ENCODE measurements at regions not wholly inside any gene's neighbourhood (a gene's known extent, or its start where the extent isn't known, plus 50 kb on each side); places are given as distances from the start of the nearest gene placed in this dataset.

GRCh38 chr6:156125844-156126243, 651.3 kb upstream of the ARID1B start:
- Histone ChIP-seq H3K4me3 (ENCODE audit: low read length in 2 of 2) (no peak overlapping the region), H3K27me3 (ENCODE audit: control insufficient read depth in 2 of 2, insufficient read depth in 1 of 2, low read length in 1 of 2) (no peaks in the 10 kb centered on the region), H3K9me3 (ENCODE audit: control insufficient read depth in 2 of 2, insufficient read depth in 1 of 2, low read length in 1 of 2) (no peaks in the 10 kb centered on the region), H3K27ac (ENCODE audit: low read depth in 1 of 2, low read length in 1 of 2) (no peak overlapping the region), H3K36me3 (ENCODE audit: control insufficient read depth in 2 of 2, insufficient read depth in 2 of 2, low read length in 1 of 2) (no peaks in the 10 kb centered on the region), H3K4me1 (ENCODE audit: control insufficient read depth in 2 of 2, insufficient read depth in 2 of 2, low read length in 2 of 2) (no peaks in the 10 kb centered on the region)
- DNase-seq (ENCODE audit: low read depth in 6 of 9, low spot score in 9 of 9), result no peak
- 93% methylated on average over 2 of the region's 2 CpGs for WGBS

- H3K4me1 ChIP-seq (ENCODE audit: control insufficient read depth in 2 of 2, insufficient read depth in 2 of 2, low read length in 2 of 2), result no peaks in the 10 kb centered on the region
- no peak for DNase-seq (ENCODE audit: low read depth in 6 of 9, low spot score in 9 of 9)
- H3K27ac ChIP-seq (ENCODE audit: low read depth in 1 of 2, low read length in 1 of 2), result no peak overlapping the region
- H3K27me3 ChIP-seq (ENCODE audit: control insufficient read depth in 2 of 2, insufficient read depth in 1 of 2, low read length in 1 of 2), result no peaks in the 10 kb centered on the region
- H3K9me3 ChIP-seq (ENCODE audit: control insufficient read depth in 2 of 2, insufficient read depth in 1 of 2, low read length in 1 of 2), result no peaks in the 10 kb centered on the region
- no peaks in the 10 kb centered on the region for H3K36me3 ChIP-seq (ENCODE audit: control insufficient read depth in 2 of 2, insufficient read depth in 2 of 2, low read length in 1 of 2)
- no peak overlapping the region for H3K4me3 ChIP-seq (ENCODE audit: low read length in 2 of 2)
- 95% methylated on average over 5 of the region's 5 CpGs for WGBS
Measured at GRCh38 chr6:156123731-156124130, 653.4 kb upstream of the ARID1B start.

GRCh38 chr6:156121973-156122372, 655.2 kb upstream of the ARID1B start:
- Histone ChIP-seq H3K27me3 (ENCODE audit: control insufficient read depth in 2 of 2, insufficient read depth in 1 of 2, low read length in 1 of 2) (no peaks in the 10 kb centered on the region), H3K9me3 (ENCODE audit: control insufficient read depth in 2 of 2, insufficient read depth in 1 of 2, low read length in 1 of 2) (no peaks in the 10 kb centered on the region), H3K36me3 (ENCODE audit: control insufficient read depth in 2 of 2, insufficient read depth in 2 of 2, low read length in 1 of 2) (no peaks in the 10 kb centered on the region), H3K27ac (ENCODE audit: low read depth in 1 of 2, low read length in 1 of 2) (no peak overlapping the region), H3K4me1 (ENCODE audit: control insufficient read depth in 2 of 2, insufficient read depth in 2 of 2, low read length in 2 of 2) (no peaks in the 10 kb centered on the region), H3K4me3 (ENCODE audit: low read length in 2 of 2) (no peak overlapping the region)
- 96% methylated on average over 6 of the region's 6 CpGs for WGBS
- DNase-seq (ENCODE audit: low read depth in 6 of 9, low spot score in 9 of 9), result no peak

GRCh38 chr6:156114541-156114940, 658.9 kb upstream of the NOX3 start:
- DNase-seq (ENCODE audit: low read depth in 6 of 9, low spot score in 9 of 9), result no peak
- Histone ChIP-seq H3K4me3 (ENCODE audit: low read length in 2 of 2) (no peak overlapping the region), H3K27me3 (ENCODE audit: control insufficient read depth in 2 of 2, insufficient read depth in 1 of 2, low read length in 1 of 2) (no peaks in the 10 kb centered on the region), H3K27ac (ENCODE audit: low read depth in 1 of 2, low read length in 1 of 2) (no peak overlapping the region), H3K4me1 (ENCODE audit: control insufficient read depth in 2 of 2, insufficient read depth in 2 of 2, low read length in 2 of 2) (no peaks in the 10 kb centered on the region), H3K9me3 (ENCODE audit: control insufficient read depth in 2 of 2, insufficient read depth in 1 of 2, low read length in 1 of 2) (no peaks in the 10 kb centered on the region), H3K36me3 (ENCODE audit: control insufficient read depth in 2 of 2, insufficient read depth in 2 of 2, low read length in 1 of 2) (no peaks in the 10 kb centered on the region)
- WGBS, result 81% methylated on average over 3 of the region's 3 CpGs

GRCh38 chr6:156113631-156114030, 658.0 kb upstream of the NOX3 start:
- H3K36me3 ChIP-seq (ENCODE audit: control insufficient read depth in 2 of 2, insufficient read depth in 2 of 2, low read length in 1 of 2), result no peaks in the 10 kb centered on the region
- no peak overlapping the region for H3K27ac ChIP-seq (ENCODE audit: low read depth in 1 of 2, low read length in 1 of 2)
- no peaks in the 10 kb centered on the region for H3K27me3 ChIP-seq (ENCODE audit: control insufficient read depth in 2 of 2, insufficient read depth in 1 of 2, low read length in 1 of 2)
- no peaks in the 10 kb centered on the region for H3K4me1 ChIP-seq (ENCODE audit: control insufficient read depth in 2 of 2, insufficient read depth in 2 of 2, low read length in 2 of 2)
- WGBS, result 99% methylated on average over 3 of the region's 3 CpGs
- H3K4me3 ChIP-seq (ENCODE audit: low read length in 2 of 2), result no peak overlapping the region
- no peak for DNase-seq (ENCODE audit: low read depth in 6 of 9, low spot score in 9 of 9)
- no peaks in the 10 kb centered on the region for H3K9me3 ChIP-seq (ENCODE audit: control insufficient read depth in 2 of 2, insufficient read depth in 1 of 2, low read length in 1 of 2)

- Histone ChIP-seq H3K9me3 (ENCODE audit: control insufficient read depth in 2 of 2, insufficient read depth in 1 of 2, low read length in 1 of 2) (no peaks in the 10 kb centered on the region), H3K36me3 (ENCODE audit: control insufficient read depth in 2 of 2, insufficient read depth in 2 of 2, low read length in 1 of 2) (no peaks in the 10 kb centered on the region), H3K4me1 (ENCODE audit: control insufficient read depth in 2 of 2, insufficient read depth in 2 of 2, low read length in 2 of 2) (no peaks in the 10 kb centered on the region), H3K27ac (ENCODE audit: low read depth in 1 of 2, low read length in 1 of 2) (no peak overlapping the region), H3K4me3 (ENCODE audit: low read length in 2 of 2) (no peak overlapping the region), H3K27me3 (ENCODE audit: control insufficient read depth in 2 of 2, insufficient read depth in 1 of 2, low read length in 1 of 2) (no peaks in the 10 kb centered on the region)
- 97% methylated on average over 10 of the region's 10 CpGs for WGBS
- DNase-seq (ENCODE audit: low read depth in 6 of 9, low spot score in 9 of 9), result no peak
Measured at GRCh38 chr6:156111913-156112312, 656.3 kb upstream of the NOX3 start.

GRCh38 chr6:156110249-156110648, 654.6 kb upstream of the NOX3 start:
- Histone ChIP-seq H3K4me1 (ENCODE audit: control insufficient read depth in 2 of 2, insufficient read depth in 2 of 2, low read length in 2 of 2) (no peaks in the 10 kb centered on the region), H3K9me3 (ENCODE audit: control insufficient read depth in 2 of 2, insufficient read depth in 1 of 2, low read length in 1 of 2) (no peaks in the 10 kb centered on the region), H3K27ac (ENCODE audit: low read depth in 1 of 2, low read length in 1 of 2) (no peak overlapping the region), H3K4me3 (ENCODE audit: low read length in 2 of 2) (no peak overlapping the region), H3K36me3 (ENCODE audit: control insufficient read depth in 2 of 2, insufficient read depth in 2 of 2, low read length in 1 of 2) (no peaks in the 10 kb centered on the region), H3K27me3 (ENCODE audit: control insufficient read depth in 2 of 2, insufficient read depth in 1 of 2, low read length in 1 of 2) (no peaks in the 10 kb centered on the region)
- no peak for DNase-seq (ENCODE audit: low read depth in 6 of 9, low spot score in 9 of 9)
- 93% methylated on average over 2 of the region's 2 CpGs for WGBS

- H3K27me3 ChIP-seq (ENCODE audit: control insufficient read depth in 2 of 2, insufficient read depth in 1 of 2, low read length in 1 of 2), result no peaks in the 10 kb centered on the region
- no peak for DNase-seq (ENCODE audit: low read depth in 6 of 9, low spot score in 9 of 9)
- 100% methylated on average over 1 of the region's 1 CpG for WGBS
- H3K9me3 ChIP-seq (ENCODE audit: control insufficient read depth in 2 of 2, insufficient read depth in 1 of 2, low read length in 1 of 2), result no peaks in the 10 kb centered on the region
- no peaks in the 10 kb centered on the region for H3K4me1 ChIP-seq (ENCODE audit: control insufficient read depth in 2 of 2, insufficient read depth in 2 of 2, low read length in 2 of 2)
- H3K27ac ChIP-seq (ENCODE audit: low read depth in 1 of 2, low read length in 1 of 2), result no peak overlapping the region
- H3K4me3 ChIP-seq (ENCODE audit: low read length in 2 of 2), result no peak overlapping the region
- H3K36me3 ChIP-seq (ENCODE audit: control insufficient read depth in 2 of 2, insufficient read depth in 2 of 2, low read length in 1 of 2), result no peaks in the 10 kb centered on the region
Measured at GRCh38 chr6:156109713-156110112, 654.1 kb upstream of the NOX3 start.

GRCh38 chr6:156107624-156108101, 652.0 kb upstream of the NOX3 start:
- Histone ChIP-seq H3K27me3 (ENCODE audit: control insufficient read depth in 2 of 2, insufficient read depth in 1 of 2, low read length in 1 of 2) (no peaks in the 10 kb centered on the region), H3K27ac (ENCODE audit: low read depth in 1 of 2, low read length in 1 of 2) (no peak overlapping the region), H3K4me1 (ENCODE audit: control insufficient read depth in 2 of 2, insufficient read depth in 2 of 2, low read length in 2 of 2) (no peaks in the 10 kb centered on the region), H3K4me3 (ENCODE audit: low read length in 2 of 2) (no peak overlapping the region), H3K36me3 (ENCODE audit: control insufficient read depth in 2 of 2, insufficient read depth in 2 of 2, low read length in 1 of 2) (no peaks in the 10 kb centered on the region), H3K9me3 (ENCODE audit: control insufficient read depth in 2 of 2, insufficient read depth in 1 of 2, low read length in 1 of 2) (no peaks in the 10 kb centered on the region)
- DNase-seq (ENCODE audit: low read depth in 6 of 9, low spot score in 9 of 9), result peak in 3 of 9 donors; percentile 1 to 10 (median 5)
- WGBS, result 92% methylated on average over 15 of the region's 15 CpGs

- WGBS, result 96% methylated on average over 3 of the region's 3 CpGs
- no peaks in the 10 kb centered on the region for H3K27me3 ChIP-seq (ENCODE audit: control insufficient read depth in 2 of 2, insufficient read depth in 1 of 2, low read length in 1 of 2)
- no peak overlapping the region for H3K4me3 ChIP-seq (ENCODE audit: low read length in 2 of 2)
- DNase-seq (ENCODE audit: low read depth in 6 of 9, low spot score in 9 of 9), result no peak
- no peaks in the 10 kb centered on the region for H3K36me3 ChIP-seq (ENCODE audit: control insufficient read depth in 2 of 2, insufficient read depth in 2 of 2, low read length in 1 of 2)
- H3K9me3 ChIP-seq (ENCODE audit: control insufficient read depth in 2 of 2, insufficient read depth in 1 of 2, low read length in 1 of 2), result peaks cover 0 to 5% of the 10 kb centered on the region in 2 donors
- no peaks in the 10 kb centered on the region for H3K4me1 ChIP-seq (ENCODE audit: control insufficient read depth in 2 of 2, insufficient read depth in 2 of 2, low read length in 2 of 2)
- H3K27ac ChIP-seq (ENCODE audit: low read depth in 1 of 2, low read length in 1 of 2), result no peak overlapping the region
Measured at GRCh38 chr6:156102129-156102528, 646.5 kb upstream of the NOX3 start.
